ENCODE measurements at regions not wholly inside any gene's neighbourhood (a gene's known extent, or its start where the extent isn't known, plus 50 kb on each side); places are given as distances from the start of the nearest gene placed in this dataset.

- in situ Hi-C loops (cut with MboI; ENCODE audit: low sequenced_read_pairs) = no loop called here
These were observed 224.2 kb downstream of the MINAR1 start for GRCh38 chr15:79656151-79657000.

GRCh38 chr15:79657722-79658121 is 225.6 kb downstream of the MINAR1 start:
- in situ Hi-C loops (cut with MboI; ENCODE audit: low sequenced_read_pairs) = no loop called here

DNA sequence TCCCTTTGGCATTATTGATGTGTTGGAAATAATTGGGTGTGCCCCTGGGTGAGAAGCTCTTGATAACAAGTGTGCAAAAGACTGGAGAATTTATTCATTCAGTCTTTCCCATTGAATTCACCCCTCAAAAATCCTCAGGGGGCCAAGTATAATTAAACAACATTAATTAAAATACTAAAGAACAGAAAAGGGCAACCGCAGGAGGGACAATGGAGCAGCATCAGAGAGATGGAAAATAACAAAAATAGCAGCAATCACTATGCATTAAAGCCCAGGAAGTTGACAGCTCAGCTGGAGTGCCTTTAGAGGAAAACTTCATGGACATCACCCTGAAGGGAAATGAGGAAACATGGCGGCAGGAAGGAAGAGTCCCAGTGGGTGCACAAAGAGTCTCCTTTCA is 227.6 kb downstream of the MINAR1 start:
- in situ Hi-C loops (cut with MboI; ENCODE audit: low sequenced_read_pairs) = no loop called here

- in situ Hi-C loops (cut with MboI; ENCODE audit: low sequenced_read_pairs) = no loop called here
These were observed 229.3 kb downstream of the MINAR1 start for GRCh38 chr15:79661411-79661810.

DNA sequence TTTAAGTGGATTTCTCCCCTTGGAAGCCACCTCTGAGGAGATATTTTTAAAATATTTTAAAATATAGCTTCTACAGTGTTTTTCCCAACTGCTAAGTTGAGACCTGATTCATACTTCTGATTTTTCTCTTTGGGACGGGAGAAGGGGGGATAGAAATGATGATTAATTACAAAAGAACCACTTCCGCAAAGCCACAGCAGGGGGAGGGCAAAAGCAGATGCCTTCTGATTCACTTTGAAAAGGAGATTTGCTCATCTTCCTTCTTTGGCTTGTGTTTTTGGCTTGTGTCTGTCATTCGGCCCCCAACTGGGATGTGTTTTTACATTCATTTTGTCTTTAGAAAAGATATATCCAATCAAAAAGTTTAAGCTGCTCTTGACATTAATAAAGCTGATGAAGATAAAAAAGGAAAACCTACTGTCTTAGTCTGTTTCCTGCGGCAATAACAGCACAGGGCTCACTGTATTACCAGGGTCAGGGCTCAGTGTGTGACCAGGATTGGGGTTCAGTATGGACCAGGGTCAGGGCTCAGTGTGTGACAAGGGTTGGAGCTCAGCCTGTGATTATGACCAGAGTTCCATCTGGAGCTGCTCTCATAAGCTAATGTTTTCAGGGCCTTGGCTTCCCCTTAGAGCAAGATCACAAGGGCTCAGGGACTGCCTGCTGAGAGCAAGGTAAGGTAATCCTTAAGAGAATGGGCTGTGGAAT is 223.2 kb downstream of the MTHFS start:
- in situ Hi-C loops (cut with MboI; ENCODE audit: low sequenced_read_pairs) = no loop called here

DNA sequence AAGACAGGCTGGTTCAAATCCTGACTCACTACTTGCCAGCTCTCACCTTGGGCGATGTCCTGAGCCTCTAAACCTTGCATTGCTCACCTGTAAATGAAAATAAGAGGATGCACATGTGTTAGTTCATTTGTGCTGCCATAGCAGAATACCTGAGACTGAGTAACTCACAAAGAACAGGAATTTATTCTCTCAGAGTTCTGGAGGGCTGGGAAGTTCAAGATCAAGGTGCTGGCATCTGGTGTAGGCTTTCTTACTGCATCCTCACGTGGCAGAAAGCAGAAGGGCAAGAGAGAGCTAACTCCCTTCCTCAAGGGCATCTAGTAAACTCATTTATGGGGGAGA is 222.7 kb downstream of the MTHFS start:
- in situ Hi-C loops (cut with MboI; ENCODE audit: low sequenced_read_pairs) = no loop called here

- in situ Hi-C loops (cut with MboI; ENCODE audit: low sequenced_read_pairs) = no loop called here
These were observed 220.8 kb downstream of the MTHFS start for GRCh38 chr15:79675982-79676381.

DNA sequence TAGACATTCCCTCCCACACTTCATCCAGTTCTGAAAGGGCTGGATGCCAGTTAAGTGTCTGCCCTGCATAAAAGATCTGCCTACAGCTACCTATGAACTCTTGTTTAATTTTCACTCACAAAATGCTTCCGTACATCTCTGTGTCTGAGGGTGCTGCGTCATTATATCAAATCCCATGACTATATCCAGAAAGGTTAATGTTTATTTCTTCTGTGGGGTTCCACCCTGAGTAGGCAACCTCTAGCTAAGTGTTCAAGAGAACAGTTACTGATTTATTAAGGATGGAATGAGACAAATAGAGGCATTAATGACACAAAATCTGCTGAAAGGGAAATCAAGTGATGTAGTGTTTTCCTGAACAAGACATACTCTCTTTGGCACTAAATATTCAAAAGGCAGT is 220.2 kb downstream of the MTHFS start:
- in situ Hi-C loops (cut with MboI; ENCODE audit: low sequenced_read_pairs) = no loop called here

GRCh38 chr15:79677241-79677640 is 219.6 kb downstream of the MTHFS start:
- in situ Hi-C loops (cut with MboI; ENCODE audit: low sequenced_read_pairs) = no loop called here

- in situ Hi-C loops (cut with MboI; ENCODE audit: low sequenced_read_pairs) = no loop called here
These were observed 218.6 kb downstream of the MTHFS start for GRCh38 chr15:79678032-79678701.

DNA sequence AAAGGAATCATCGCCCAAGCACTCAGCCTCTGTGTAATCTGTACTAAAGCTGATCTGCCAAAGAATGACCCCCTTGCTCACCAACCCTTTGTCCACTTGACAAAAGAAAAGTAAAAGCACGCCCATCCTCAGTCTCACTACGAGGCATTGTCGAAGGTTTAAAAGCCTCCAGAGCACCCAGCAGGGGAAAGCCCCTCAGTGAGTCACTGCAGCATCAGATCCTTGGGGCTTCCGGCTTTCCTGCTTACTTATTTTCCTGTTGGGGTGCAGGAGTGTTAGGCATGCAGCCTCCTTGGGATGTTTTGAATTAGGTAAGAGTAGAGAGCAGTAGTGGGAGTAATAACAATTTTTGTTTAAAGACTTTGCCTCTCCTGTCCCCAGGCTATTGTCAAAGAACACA is 216.1 kb downstream of the MTHFS start:
- in situ Hi-C loops (cut with MboI; ENCODE audit: low sequenced_read_pairs) = no loop called here

- in situ Hi-C loops (cut with MboI; ENCODE audit: low sequenced_read_pairs) = no loop called here
These were observed 214.5 kb downstream of the MTHFS start for GRCh38 chr15:79682285-79682684.

DNA sequence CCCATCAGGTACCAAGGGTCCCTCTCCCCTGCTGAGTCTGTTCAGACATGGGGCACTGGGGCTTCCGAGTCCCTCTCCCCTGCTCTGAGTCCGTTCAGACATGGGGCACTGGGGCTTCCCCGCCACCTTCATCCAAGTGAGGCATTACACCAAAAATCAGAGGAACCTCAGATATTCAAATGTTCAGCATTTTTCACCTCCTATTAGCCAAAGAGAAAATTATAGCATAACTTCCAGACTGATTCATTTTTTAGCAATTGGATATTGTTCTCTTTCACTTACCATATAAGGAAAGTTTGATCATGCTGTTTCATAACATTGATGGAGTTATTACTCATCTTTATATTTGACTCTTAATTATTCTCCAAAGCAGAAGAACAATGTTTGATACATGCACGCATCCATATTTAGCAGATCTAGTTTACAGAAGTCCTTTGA is 213.9 kb downstream of the MTHFS start:
- in situ Hi-C loops (cut with MboI; ENCODE audit: low sequenced_read_pairs) = no loop called here

GRCh38 chr15:79689030-79689429 is 207.8 kb downstream of the MTHFS start:
- in situ Hi-C loops (cut with MboI; ENCODE audit: low sequenced_read_pairs) = no loop called here

DNA sequence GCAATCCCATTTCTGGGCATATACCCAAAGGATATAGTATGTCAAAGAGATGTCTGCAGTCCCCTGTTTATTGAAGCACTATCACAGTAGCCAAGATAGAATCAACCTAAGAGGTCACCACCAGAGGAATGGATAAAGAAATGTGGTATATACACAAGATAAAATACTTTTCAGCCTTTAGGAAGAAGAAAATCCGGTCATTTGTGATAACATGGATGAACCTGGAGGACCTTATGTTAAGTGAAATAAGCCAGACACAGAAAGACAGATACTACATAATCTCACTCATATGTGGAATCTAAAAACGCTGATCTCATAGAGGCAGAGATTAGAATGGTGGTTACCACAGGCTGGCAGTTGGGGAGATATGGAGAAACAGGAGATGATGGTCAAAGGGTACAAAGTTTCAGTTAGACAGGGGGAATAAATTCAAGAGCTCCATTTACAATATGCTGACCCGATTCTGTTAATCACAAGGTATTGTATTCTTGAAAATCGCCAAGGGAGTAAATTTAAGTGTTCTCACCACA is 195.8 kb downstream of the MTHFS start:
- in situ Hi-C loops (cut with MboI; ENCODE audit: low sequenced_read_pairs) = no loop called here

- in situ Hi-C loops (cut with MboI; ENCODE audit: low sequenced_read_pairs) = no loop called here
These were observed 194.2 kb downstream of the MTHFS start for GRCh38 chr15:79702621-79703020.

DNA sequence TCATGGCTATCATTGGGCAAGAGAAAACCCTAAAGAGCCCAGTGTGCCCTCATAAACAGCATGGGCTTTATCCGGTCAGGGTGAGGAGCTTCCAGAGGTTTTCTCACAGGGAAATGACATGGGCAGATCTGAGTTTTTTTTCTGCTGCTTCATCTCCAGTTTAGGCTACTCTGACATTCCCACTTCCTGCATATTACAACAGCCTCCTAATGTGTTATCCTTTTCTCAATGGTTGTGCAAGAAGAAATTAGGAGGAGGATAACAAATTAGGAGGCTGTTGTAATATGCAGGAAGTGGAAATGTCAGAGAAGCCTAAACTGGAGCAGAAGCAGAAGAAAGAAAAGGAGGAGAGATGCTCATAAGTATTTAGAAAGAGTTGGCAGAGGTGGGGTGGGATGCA is 175.6 kb downstream of the MTHFS start:
- in situ Hi-C loops (cut with MboI; ENCODE audit: low sequenced_read_pairs) = no loop called here

DNA sequence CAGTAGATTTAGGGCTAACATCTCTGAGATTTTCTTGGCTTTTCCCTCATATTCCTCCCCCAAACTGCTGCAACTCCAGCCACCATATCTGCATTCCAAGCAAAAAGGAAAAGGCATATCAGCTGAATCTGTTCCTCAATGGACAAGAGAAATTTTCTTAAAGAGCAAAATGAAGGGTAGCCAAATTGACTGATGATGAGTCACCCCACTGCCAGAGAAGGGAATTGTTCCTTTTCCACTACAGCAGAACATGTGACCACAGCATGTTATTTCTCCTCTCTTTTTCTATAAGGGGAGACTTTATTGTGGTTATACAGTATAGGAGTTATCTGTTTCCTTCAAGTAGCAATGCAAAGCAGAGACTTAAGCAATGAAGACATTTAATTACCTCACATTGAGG is 172.5 kb downstream of the MTHFS start:
- in situ Hi-C loops (cut with MboI; ENCODE audit: low sequenced_read_pairs) = no loop called here

GRCh38 chr15:79724804-79725203 is 172.0 kb downstream of the MTHFS start:
- in situ Hi-C loops (cut with MboI; ENCODE audit: low sequenced_read_pairs) = no loop called here

DNA sequence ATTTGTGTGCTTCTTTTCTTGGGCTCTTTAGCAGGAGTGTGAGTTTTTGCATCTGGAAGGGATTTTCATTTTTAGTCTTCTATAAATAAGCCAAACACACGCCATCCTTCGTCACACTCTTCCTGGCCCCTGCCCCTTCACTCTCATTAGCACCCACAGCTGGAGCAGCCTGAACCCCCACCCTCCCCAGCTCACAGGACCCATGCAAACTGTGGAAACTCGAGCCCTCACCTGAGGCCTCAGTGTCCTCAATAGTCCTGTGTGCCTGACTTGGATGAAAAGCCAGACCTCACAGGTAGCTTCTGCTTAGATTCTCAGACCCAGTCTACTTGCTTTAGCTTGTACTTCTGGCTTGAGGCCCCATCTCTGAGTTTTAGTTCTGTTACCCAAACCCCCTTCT is 167.9 kb downstream of the MTHFS start:
- in situ Hi-C loops (cut with MboI; ENCODE audit: low sequenced_read_pairs) = no loop called here

GRCh38 chr15:79736435-79737000 is 160.3 kb downstream of the MTHFS start:
- in situ Hi-C loops (cut with MboI; ENCODE audit: low sequenced_read_pairs) = no loop called here

Measured in HL-60/S4 treated with retinoic acid at 250 ng/mL for 4 days and 3 days (cell line).